WTC11 (cell line): ENCODE measurements at regions not wholly inside any gene's neighbourhood (a gene's known extent, or its start where the extent isn't known, plus 50 kb on each side); places are given as distances from the start of the nearest gene placed in this dataset.

Source experiments
- ATAC-seq: fragments of 200-7000 bp; cut with Tn5 transposase; 2 replicates; pipeline ENCODE4 v1.10.0; 2021; ENCODE audit warnings: mild to moderate bottlenecking, moderate library complexity
- CTCF ChIA-PET: fragments of 300-600 bp; sonication (Branson Sonifier 250); formaldehyde crosslinking; loops from one replicate; lab custom pipeline; 2021; ENCODE audit warnings: antibody characterized with exemption; lab: Charles Lee
- POLR2A ChIA-PET: fragments of 350-600 bp; sonication (Branson Sonifier 250); formaldehyde crosslinking; loops from one replicate; lab custom pipeline; 2021; ENCODE audit warnings: antibody characterized with exemption; lab: Charles Lee
- DNase-seq: peaks from one replicate; pipeline ENCODE4 v3.0.0; 2021; ENCODE audit warnings: low spot score
- H3K27ac Mint-ChIP-seq: 2 replicates; pipeline ENCODE4 v1.8.0; 2021; ENCODE audit warnings: mixed read lengths
- H3K27me3 Mint-ChIP-seq: 2 replicates; pipeline ENCODE4 v1.8.0; 2021; ENCODE audit warnings: low read depth, mild to moderate bottlenecking, moderate library complexity, mixed read lengths
- H3K36me3 Mint-ChIP-seq: 2 replicates; pipeline ENCODE4 v1.8.0; 2021; ENCODE audit warnings: mixed read lengths
- H3K4me1 Mint-ChIP-seq: 2 replicates; pipeline ENCODE4 v1.8.0; 2022; ENCODE audit warnings: mixed read lengths
- H3K4me3 Mint-ChIP-seq: 2 replicates; pipeline ENCODE4 v1.8.0; 2021; ENCODE audit warnings: mild to moderate bottlenecking, moderate library complexity, mixed read lengths
- H3K9me3 Mint-ChIP-seq: 2 replicates; pipeline ENCODE4 v1.8.0; 2021; ENCODE audit warnings: mixed read lengths
- ATF2 ChIP-seq: sonication (generic); formaldehyde crosslinking; IDR thresholded peaks from 2 replicates; pipeline ENCODE4 v1.8.1; 2022; ENCODE audit warnings: low read depth, missing genetic modification reagents, borderline replicate concordance
- CTCF ChIP-seq: fragments of 200-600 bp; IDR thresholded peaks from 2 replicates; pipeline ENCODE4 v1.8.0; 2022; ENCODE audit warnings: antibody characterized with exemption
- EMX1 ChIP-seq: fragments of 250-450 bp; sonication (Bioruptor Pico); IDR thresholded peaks from 2 replicates; pipeline ENCODE4 v1.8.0; 2021; ENCODE audit warnings: mild to moderate bottlenecking
- ERG ChIP-seq: fragments of 250-450 bp; sonication (Bioruptor Pico); IDR thresholded peaks from 2 replicates; pipeline ENCODE4 v1.8.0; 2021; ENCODE audit warnings: mild to moderate bottlenecking
- HMGXB4 ChIP-seq: sonication (generic); formaldehyde crosslinking; IDR thresholded peaks from 2 replicates; pipeline ENCODE4 v1.8.1; 2023; ENCODE audit warnings: mild to moderate bottlenecking, moderate library complexity, missing genetic modification reagents
- MXD4 ChIP-seq: fragments of 250-450 bp; sonication (Bioruptor Pico); IDR thresholded peaks from 2 replicates; pipeline ENCODE4 v1.8.0; 2021; ENCODE audit warnings: mild to moderate bottlenecking, moderate library complexity, borderline replicate concordance
- MYBL2 ChIP-seq: sonication (generic); formaldehyde crosslinking; IDR thresholded peaks from 2 replicates; pipeline ENCODE4 v1.8.1; 2023; ENCODE audit warnings: mild to moderate bottlenecking, moderate library complexity, missing genetic modification reagents
- NFE2L1 ChIP-seq: sonication (generic); formaldehyde crosslinking; IDR thresholded peaks from 2 replicates; pipeline ENCODE4 v1.8.1; 2023; ENCODE audit warnings: missing genetic modification reagents
- SMAD4 ChIP-seq: sonication (generic); formaldehyde crosslinking; IDR thresholded peaks from 2 replicates; pipeline ENCODE4 v1.8.0; 2022; ENCODE audit warnings: mild to moderate bottlenecking, missing genetic modification reagents
- TCF7 ChIP-seq: sonication (generic); formaldehyde crosslinking; IDR thresholded peaks from 2 replicates; pipeline ENCODE4 v1.8.0; 2022; ENCODE audit warnings: mild to moderate bottlenecking, low read depth, missing genetic modification reagents, moderate library complexity
- ZBTB21 ChIP-seq: sonication (generic); formaldehyde crosslinking; IDR thresholded peaks from 2 replicates; pipeline ENCODE4 v1.8.1; 2023; ENCODE audit warnings: mild to moderate bottlenecking, missing genetic modification reagents, borderline replicate concordance
- ZMAT4 ChIP-seq: fragments of 250-450 bp; sonication (Bioruptor Pico); IDR thresholded peaks from 2 replicates; pipeline ENCODE4 v1.9.0; 2021; ENCODE audit warnings: mild to moderate bottlenecking
- ZNF138 ChIP-seq: sonication (generic); formaldehyde crosslinking; conservative IDR thresholded peaks from 2 replicates; pipeline ENCODE4 v1.8.1; 2022; ENCODE audit warnings: mild to moderate bottlenecking, moderate library complexity, missing genetic modification reagents
- ZNF232 ChIP-seq: sonication (generic); formaldehyde crosslinking; IDR thresholded peaks from 2 replicates; pipeline ENCODE4 v1.8.0; 2022; ENCODE audit warnings: mild to moderate bottlenecking, missing genetic modification reagents
- ZNF423 ChIP-seq: fragments of 250-450 bp; sonication (Bioruptor Pico); IDR thresholded peaks from 2 replicates; pipeline ENCODE4 v2.1.2; 2022; ENCODE audit warnings: mild to moderate bottlenecking, moderate library complexity
- ZNF512 ChIP-seq: sonication (generic); formaldehyde crosslinking; IDR thresholded peaks from 2 replicates; pipeline ENCODE4 v1.8.1; 2022; ENCODE audit warnings: missing genetic modification reagents, borderline replicate concordance
- TF ChIP-seq, protein P1 (sequence below): sonication (generic); formaldehyde crosslinking; IDR thresholded peaks from 2 replicates; pipeline ENCODE4 v1.8.1; 2023; ENCODE audit warnings: mild to moderate bottlenecking, missing genetic modification reagents, borderline replicate concordance
- TF ChIP-seq, protein P2 (sequence below): sonication (generic); formaldehyde crosslinking; IDR thresholded peaks from 2 replicates; pipeline ENCODE4 v1.8.1; 2023; ENCODE audit warnings: mild to moderate bottlenecking, missing genetic modification reagents, moderate library complexity

DNA sequence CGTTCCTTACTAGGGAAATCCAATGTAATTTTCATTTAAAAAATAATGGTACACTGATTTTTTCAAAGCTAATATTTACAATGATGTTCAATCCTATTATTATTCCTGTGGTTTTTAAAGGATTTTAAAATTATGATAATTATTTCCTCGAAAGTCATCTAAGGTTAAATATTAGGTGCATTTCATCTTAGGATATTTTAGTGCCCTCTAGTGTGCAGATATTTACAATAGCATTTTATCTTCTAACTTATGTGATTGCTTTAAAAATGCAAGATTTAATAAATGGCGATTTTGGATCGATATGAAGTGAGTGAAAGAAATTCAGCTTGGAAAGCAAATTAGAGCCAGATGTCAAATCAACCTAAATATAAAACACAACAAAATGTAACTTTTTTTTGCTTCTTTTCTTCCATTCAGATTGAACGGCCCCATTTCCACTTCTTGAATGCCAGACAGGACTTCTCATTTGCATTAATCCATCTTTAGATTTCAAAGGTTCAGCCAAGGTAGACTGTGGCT lies 293.5 kb downstream of the SLC6A15 start:
- ATAC-seq (no peak), DNase-seq (no peak)
- Mint-ChIP-seq H3K4me1 (peaks cover 10% of the 10 kb centered on the region), H3K9me3 (peaks cover 16% of the 10 kb centered on the region), H3K36me3 (no peaks in the 10 kb centered on the region; the same call in 1 of the 2 replicates), H3K27ac (no peak overlapping the region), H3K27me3 (no peaks in the 10 kb centered on the region), H3K4me3 (no peak overlapping the region)
- POLR2A ChIA-PET: no interaction called here
- CTCF ChIA-PET: no interaction called here
- TF ChIP-seq ZNF423 (CRISPR knock-in tag): no peak
- TF ChIP-seq EMX1 (CRISPR knock-in tag): no peak
- no peak for TF ChIP-seq CTCF
- no peak for TF ChIP-seq MYBL2 (CRISPR knock-in tag)
- no peak for TF ChIP-seq MXD4 (CRISPR knock-in tag)
- TF ChIP-seq HMGXB4 (CRISPR knock-in tag): no peak
- TF ChIP-seq ERG (CRISPR knock-in tag): no peak
- TF ChIP-seq SMAD4: no peak
- no peak for TF ChIP-seq ZNF138 (CRISPR knock-in tag)
- no peak for TF ChIP-seq NFE2L1 (CRISPR knock-in tag)
- TF ChIP-seq, protein P1, sequence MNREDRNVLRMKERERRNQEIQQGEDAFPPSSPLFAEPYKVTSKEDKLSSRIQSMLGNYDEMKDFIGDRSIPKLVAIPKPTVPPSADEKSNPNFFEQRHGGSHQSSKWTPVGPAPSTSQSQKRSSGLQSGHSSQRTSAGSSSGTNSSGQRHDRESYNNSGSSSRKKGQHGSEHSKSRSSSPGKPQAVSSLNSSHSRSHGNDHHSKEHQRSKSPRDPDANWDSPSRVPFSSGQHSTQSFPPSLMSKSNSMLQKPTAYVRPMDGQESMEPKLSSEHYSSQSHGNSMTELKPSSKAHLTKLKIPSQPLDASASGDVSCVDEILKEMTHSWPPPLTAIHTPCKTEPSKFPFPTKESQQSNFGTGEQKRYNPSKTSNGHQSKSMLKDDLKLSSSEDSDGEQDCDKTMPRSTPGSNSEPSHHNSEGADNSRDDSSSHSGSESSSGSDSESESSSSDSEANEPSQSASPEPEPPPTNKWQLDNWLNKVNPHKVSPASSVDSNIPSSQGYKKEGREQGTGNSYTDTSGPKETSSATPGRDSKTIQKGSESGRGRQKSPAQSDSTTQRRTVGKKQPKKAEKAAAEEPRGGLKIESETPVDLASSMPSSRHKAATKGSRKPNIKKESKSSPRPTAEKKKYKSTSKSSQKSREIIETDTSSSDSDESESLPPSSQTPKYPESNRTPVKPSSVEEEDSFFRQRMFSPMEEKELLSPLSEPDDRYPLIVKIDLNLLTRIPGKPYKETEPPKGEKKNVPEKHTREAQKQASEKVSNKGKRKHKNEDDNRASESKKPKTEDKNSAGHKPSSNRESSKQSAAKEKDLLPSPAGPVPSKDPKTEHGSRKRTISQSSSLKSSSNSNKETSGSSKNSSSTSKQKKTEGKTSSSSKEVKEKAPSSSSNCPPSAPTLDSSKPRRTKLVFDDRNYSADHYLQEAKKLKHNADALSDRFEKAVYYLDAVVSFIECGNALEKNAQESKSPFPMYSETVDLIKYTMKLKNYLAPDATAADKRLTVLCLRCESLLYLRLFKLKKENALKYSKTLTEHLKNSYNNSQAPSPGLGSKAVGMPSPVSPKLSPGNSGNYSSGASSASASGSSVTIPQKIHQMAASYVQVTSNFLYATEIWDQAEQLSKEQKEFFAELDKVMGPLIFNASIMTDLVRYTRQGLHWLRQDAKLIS (CRISPR knock-in tag): no peak
- no peak for TF ChIP-seq ATF2 (CRISPR knock-in tag)
- TF ChIP-seq ZMAT4 (CRISPR knock-in tag): no peak
- TF ChIP-seq, protein P2, sequence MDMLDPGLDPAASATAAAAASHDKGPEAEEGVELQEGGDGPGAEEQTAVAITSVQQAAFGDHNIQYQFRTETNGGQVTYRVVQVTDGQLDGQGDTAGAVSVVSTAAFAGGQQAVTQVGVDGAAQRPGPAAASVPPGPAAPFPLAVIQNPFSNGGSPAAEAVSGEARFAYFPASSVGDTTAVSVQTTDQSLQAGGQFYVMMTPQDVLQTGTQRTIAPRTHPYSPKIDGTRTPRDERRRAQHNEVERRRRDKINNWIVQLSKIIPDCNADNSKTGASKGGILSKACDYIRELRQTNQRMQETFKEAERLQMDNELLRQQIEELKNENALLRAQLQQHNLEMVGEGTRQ (CRISPR knock-in tag): no peak
- no peak for TF ChIP-seq TCF7 (CRISPR knock-in tag)
- no peak for TF ChIP-seq ZNF232 (CRISPR knock-in tag)
- no peak for TF ChIP-seq ZBTB21 (CRISPR knock-in tag)
- TF ChIP-seq ZNF512 (CRISPR knock-in tag): no peak
